MM.1S (cell line): ENCODE measurements at regions not wholly inside any gene's neighbourhood (a gene's known extent, or its start where the extent isn't known, plus 50 kb on each side); places are given as distances from the start of the nearest gene placed in this dataset.

Source experiments
- DNase-seq: peaks from one replicate; pipeline ENCODE4 v3.0.0-alpha.2; 2015
- H2AFZ ChIP-seq: fragments of 300-600 bp; sonication (generic); 2 replicates; pipeline ENCODE4 v1.6.0; 2016; ENCODE audit warnings: antibody characterized with exemption, low read length
- H3F3A ChIP-seq: fragments of 300-600 bp; sonication (generic); 2 replicates; pipeline ENCODE4 v1.6.1; 2016; ENCODE audit warnings: mild to moderate bottlenecking, antibody characterized with exemption, low read length, moderate library complexity, mixed read lengths; ENCODE audit not compliant: insufficient read depth
- H3K27ac ChIP-seq: fragments of 300-600 bp; sonication (generic); 2 replicates; pipeline ENCODE4 v1.5.1; 2016; ENCODE audit warnings: mild to moderate bottlenecking, low read length
- H3K27me3 ChIP-seq: fragments of 300-600 bp; sonication (generic); replicated peaks from 2 replicates; pipeline ENCODE4 v1.6.0; 2016; ENCODE audit warnings: low read length; ENCODE audit not compliant: insufficient read depth
- H3K36me3 ChIP-seq: fragments of 300-600 bp; sonication (generic); replicated peaks from 2 replicates; pipeline ENCODE4 v1.6.1; 2016; ENCODE audit warnings: mild to moderate bottlenecking, low read length, mixed read lengths; ENCODE audit not compliant: insufficient read depth
- H3K4me1 ChIP-seq: fragments of 300-600 bp; sonication (generic); 2 replicates; pipeline ENCODE4 v1.6.1; 2016; ENCODE audit warnings: low read length, mixed read lengths
- H3K4me2 ChIP-seq: fragments of 300-600 bp; sonication (generic); 2 replicates; pipeline ENCODE4 v1.6.0; 2016; ENCODE audit warnings: low read depth, low read length
- H3K4me3 ChIP-seq: fragments of 300-600 bp; sonication (generic); 2 replicates; pipeline ENCODE4 v1.5.1; 2016; ENCODE audit warnings: low read length, mixed read lengths
- H3K79me2 ChIP-seq: fragments of 300-600 bp; sonication (generic); 2 replicates; pipeline ENCODE4 v1.6.1; 2016; ENCODE audit warnings: mixed run types, low read length, mixed read lengths
- H3K9ac ChIP-seq: fragments of 300-600 bp; sonication (generic); 2 replicates; pipeline ENCODE4 v1.6.1; 2016; ENCODE audit warnings: low read length, mixed read lengths
- H3K9me2 ChIP-seq: fragments of 300-600 bp; sonication (generic); replicated peaks from 2 replicates; pipeline ENCODE4 v1.6.1; 2016; ENCODE audit warnings: mild to moderate bottlenecking, low read length, mixed read lengths; ENCODE audit not compliant: insufficient read depth
- H3K9me3 ChIP-seq: fragments of 300-600 bp; sonication (generic); replicated peaks from 2 replicates; pipeline ENCODE4 v1.6.1; 2016; ENCODE audit warnings: mild to moderate bottlenecking, low read length, mixed read lengths; ENCODE audit not compliant: insufficient read depth
- H4K20me1 ChIP-seq: fragments of 300-600 bp; sonication (generic); 2 replicates; pipeline ENCODE4 v1.6.1; 2016; ENCODE audit warnings: mild to moderate bottlenecking, low read length, moderate library complexity, mixed read lengths; ENCODE audit not compliant: insufficient read depth
- EZH2 ChIP-seq: fragments of 300-600 bp; sonication (generic); optimal IDR thresholded peaks from 2 replicates; pipeline ENCODE3; 2017; ENCODE audit warnings: low read depth, mild to moderate bottlenecking, antibody characterized with exemption, low read length, mixed read lengths
- EZH2phosphoT487 ChIP-seq: fragments of 300-600 bp; sonication (generic); IDR thresholded peaks from 2 replicates; pipeline ENCODE4 v1.6.1; 2018; ENCODE audit warnings: antibody characterized with exemption, low read length
- TF ChIP-seq, protein P1 (sequence below): fragments of 300-600 bp; sonication (generic); IDR thresholded peaks from 2 replicates; pipeline ENCODE4 v1.5.1; 2016; ENCODE audit warnings: antibody characterized with exemption, low read length, mixed read lengths

DNA sequence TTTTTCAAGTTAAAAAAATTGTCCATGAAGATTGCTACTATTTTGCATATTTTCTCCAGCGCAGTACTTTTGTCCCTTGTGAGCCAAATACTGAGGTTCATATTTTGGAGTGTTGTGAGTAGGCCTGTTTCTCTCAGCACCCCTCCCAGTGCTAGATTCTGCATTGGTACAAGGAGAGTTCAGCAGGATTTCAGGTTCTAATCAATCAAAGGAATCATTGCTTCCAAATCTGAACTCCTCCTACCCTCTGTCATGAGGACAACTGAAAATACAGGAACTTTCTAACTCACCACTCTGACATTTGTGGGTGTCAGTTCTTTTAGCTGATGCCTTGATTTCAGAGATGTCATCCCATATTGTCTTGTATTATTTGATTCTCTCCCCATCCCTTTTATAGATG is 299.9 kb downstream of the FZD1 start:
- no peaks in the 10 kb centered on the region for H3K27me3 ChIP-seq
- no peaks in the 10 kb centered on the region for H4K20me1 ChIP-seq
- no peak overlapping the region for H2AFZ ChIP-seq
- no peaks in the 10 kb centered on the region for H3F3A ChIP-seq
- H3K36me3 ChIP-seq = no peaks in the 10 kb centered on the region
- TF ChIP-seq, protein P1, sequence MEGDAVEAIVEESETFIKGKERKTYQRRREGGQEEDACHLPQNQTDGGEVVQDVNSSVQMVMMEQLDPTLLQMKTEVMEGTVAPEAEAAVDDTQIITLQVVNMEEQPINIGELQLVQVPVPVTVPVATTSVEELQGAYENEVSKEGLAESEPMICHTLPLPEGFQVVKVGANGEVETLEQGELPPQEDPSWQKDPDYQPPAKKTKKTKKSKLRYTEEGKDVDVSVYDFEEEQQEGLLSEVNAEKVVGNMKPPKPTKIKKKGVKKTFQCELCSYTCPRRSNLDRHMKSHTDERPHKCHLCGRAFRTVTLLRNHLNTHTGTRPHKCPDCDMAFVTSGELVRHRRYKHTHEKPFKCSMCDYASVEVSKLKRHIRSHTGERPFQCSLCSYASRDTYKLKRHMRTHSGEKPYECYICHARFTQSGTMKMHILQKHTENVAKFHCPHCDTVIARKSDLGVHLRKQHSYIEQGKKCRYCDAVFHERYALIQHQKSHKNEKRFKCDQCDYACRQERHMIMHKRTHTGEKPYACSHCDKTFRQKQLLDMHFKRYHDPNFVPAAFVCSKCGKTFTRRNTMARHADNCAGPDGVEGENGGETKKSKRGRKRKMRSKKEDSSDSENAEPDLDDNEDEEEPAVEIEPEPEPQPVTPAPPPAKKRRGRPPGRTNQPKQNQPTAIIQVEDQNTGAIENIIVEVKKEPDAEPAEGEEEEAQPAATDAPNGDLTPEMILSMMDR = no peak
- TF ChIP-seq EZH2phosphoT487 (no peak), EZH2 (no peak)
- no peaks in the 10 kb centered on the region for H3K9me3 ChIP-seq
- no peak overlapping the region for H3K4me3 ChIP-seq
- H3K9me2 ChIP-seq = no peaks in the 10 kb centered on the region
- H3K4me2 ChIP-seq = no peak overlapping the region
- H3K27ac ChIP-seq = no peak overlapping the region
- H3K9ac ChIP-seq = no peak overlapping the region
- no peaks in the 10 kb centered on the region for H3K4me1 ChIP-seq
- no peaks in the 10 kb centered on the region for H3K79me2 ChIP-seq
- no peak for DNase-seq

DNA sequence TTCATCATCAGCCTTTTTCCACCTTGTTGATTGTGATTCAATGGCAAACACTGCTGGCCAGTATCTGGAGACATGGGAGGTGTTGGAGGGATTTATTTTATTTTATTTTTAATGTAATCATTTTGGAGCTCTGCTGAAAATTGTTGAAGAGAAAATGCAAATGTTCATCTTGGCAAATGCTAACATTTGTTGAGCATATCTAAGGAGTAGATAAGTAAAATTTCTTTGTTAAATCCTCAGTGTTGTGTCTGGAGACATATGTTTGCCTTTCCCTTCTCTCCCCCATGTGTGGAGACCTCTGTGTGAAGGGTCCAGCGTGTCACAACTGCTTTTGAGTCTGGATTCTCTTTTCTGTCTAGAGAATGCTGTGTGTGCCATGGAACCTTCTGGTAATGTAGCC is 300.3 kb downstream of the FZD1 start:
- no peaks in the 10 kb centered on the region for H4K20me1 ChIP-seq
- no peaks in the 10 kb centered on the region for H3K4me1 ChIP-seq
- no peaks in the 10 kb centered on the region for H3K27me3 ChIP-seq
- no peak overlapping the region for H3K27ac ChIP-seq
- no peaks in the 10 kb centered on the region for H3K79me2 ChIP-seq
- no peaks in the 10 kb centered on the region for H3K9me2 ChIP-seq
- no peak overlapping the region for H2AFZ ChIP-seq
- DNase-seq = no peak
- no peak overlapping the region for H3K4me2 ChIP-seq
- H3F3A ChIP-seq = no peaks in the 10 kb centered on the region
- no peak overlapping the region for H3K4me3 ChIP-seq
- TF ChIP-seq EZH2phosphoT487 (no peak), EZH2 (no peak)
- TF ChIP-seq, protein P1 = no peak
- no peak overlapping the region for H3K9ac ChIP-seq
- no peaks in the 10 kb centered on the region for H3K36me3 ChIP-seq
- H3K9me3 ChIP-seq = no peaks in the 10 kb centered on the region

GRCh38 chr7:91565499-91566401 is 301.5 kb downstream of the FZD1 start:
- Histone ChIP-seq H3K36me3 (no peaks in the 10 kb centered on the region), H3K9ac (no peak overlapping the region), H3K4me3 (no peak overlapping the region), H2AFZ (no peak overlapping the region), H4K20me1 (no peaks in the 10 kb centered on the region), H3K9me3 (no peaks in the 10 kb centered on the region), H3F3A (no peaks in the 10 kb centered on the region), H3K79me2 (no peaks in the 10 kb centered on the region), H3K27me3 (no peaks in the 10 kb centered on the region), H3K4me2 (no peak overlapping the region), H3K4me1 (no peaks in the 10 kb centered on the region), H3K9me2 (no peaks in the 10 kb centered on the region), H3K27ac (no peak overlapping the region)
- no peak for TF ChIP-seq EZH2phosphoT487
- TF ChIP-seq EZH2 = no peak
- TF ChIP-seq, protein P1 = no peak
- no peak for DNase-seq
